Naive B cell (primary cell): ENCODE measurements at regions not wholly inside any gene's neighbourhood (a gene's known extent, or its start where the extent isn't known, plus 50 kb on each side); places are given as distances from the start of the nearest gene placed in this dataset.

Experiments
- ATAC-seq, 2 donors: fragments of 150-1000 bp; cut with Tn5 transposase; 2 replicates each; pipeline ENCODE4 v1.10.0; 2021; ENCODE audit warnings: low read depth in 2 of 2, mild to moderate bottlenecking in 2 of 2, moderate library complexity in 2 of 2
- DNase-seq: peaks from one replicate; pipeline ENCODE4 v3.0.0; 2022
- H3K27ac Mint-ChIP-seq, 6 donors: one replicate each; pipeline ENCODE4 v1.8.0; 2020 to 2022; ENCODE audit warnings: mild to moderate bottlenecking in 6 of 6, mixed read lengths in 6 of 6, moderate library complexity in 5 of 6, inconsistent platforms in 2 of 6
- H3K27me3 Mint-ChIP-seq, 3 donors: one replicate each; pipeline ENCODE4 v1.8.0; 2021 to 2022; ENCODE audit warnings: mixed read lengths in 3 of 3, mild to moderate bottlenecking in 1 of 3
- H3K36me3 Mint-ChIP-seq, 2 donors: one replicate each; pipeline ENCODE4 v1.8.0; 2020 to 2022; ENCODE audit warnings: mixed read lengths in 2 of 2, inconsistent platforms in 1 of 2, mild to moderate bottlenecking in 1 of 2
- H3K4me1 Mint-ChIP-seq, 3 donors: one replicate each; pipeline ENCODE4 v1.8.0; 2020 to 2022; ENCODE audit warnings: mixed read lengths in 3 of 3, inconsistent platforms in 1 of 3, mild to moderate bottlenecking in 1 of 3, moderate library complexity in 1 of 3
- H3K4me3 Mint-ChIP-seq, 8 donors: one replicate each; pipeline ENCODE4 v1.8.0; 2020 to 2022; ENCODE audit warnings: mild to moderate bottlenecking in 8 of 8, mixed read lengths in 8 of 8, moderate library complexity in 8 of 8, inconsistent platforms in 2 of 8
- H3K9me3 Mint-ChIP-seq, 7 donors: one replicate each; pipeline ENCODE4 v1.8.0; 2020 to 2022; ENCODE audit warnings: mixed read lengths in 7 of 7, mild to moderate bottlenecking in 5 of 7, inconsistent platforms in 2 of 7, moderate library complexity in 1 of 7

GRCh38 chr7:52486267-52486666, 549.2 kb upstream of the POM121L12 start:
- no peak for DNase-seq
- peak overlapping the region in 1 of 6 donors; percentile 25 for H3K27ac Mint-ChIP-seq
- H3K4me1 Mint-ChIP-seq: no peaks in the 10 kb centered on the region
- ATAC-seq: no peak
- no peaks in the 10 kb centered on the region for H3K27me3 Mint-ChIP-seq
- no peak overlapping the region for H3K4me3 Mint-ChIP-seq
- H3K36me3 Mint-ChIP-seq: no peaks in the 10 kb centered on the region
- peaks cover 0 to 7% (median 0%) of the 10 kb centered on the region in 7 donors for H3K9me3 Mint-ChIP-seq

- Mint-ChIP-seq H3K4me3 (no peak overlapping the region), H3K4me1 (no peaks in the 10 kb centered on the region), H3K9me3 (peaks cover 0 to 3% (median 0%) of the 10 kb centered on the region in 7 donors), H3K27ac (no peak overlapping the region), H3K27me3 (no peaks in the 10 kb centered on the region), H3K36me3 (no peaks in the 10 kb centered on the region)
- ATAC-seq: no peak
- DNase-seq: no peak
These were observed 553.4 kb upstream of the POM121L12 start for GRCh38 chr7:52482076-52482475.

- H3K27ac Mint-ChIP-seq: no peak overlapping the region
- no peaks in the 10 kb centered on the region for H3K27me3 Mint-ChIP-seq
- H3K4me3 Mint-ChIP-seq: no peak overlapping the region
- no peaks in the 10 kb centered on the region for H3K36me3 Mint-ChIP-seq
- no peaks in the 10 kb centered on the region for H3K4me1 Mint-ChIP-seq
- ATAC-seq (no peak), DNase-seq (no peak)
- H3K9me3 Mint-ChIP-seq: peaks cover 0 to 3% (median 0%) of the 10 kb centered on the region in 7 donors
These were observed 553.9 kb upstream of the POM121L12 start for GRCh38 chr7:52481571-52481970.

- peaks cover 0 to 3% (median 0%) of the 10 kb centered on the region in 7 donors for H3K9me3 Mint-ChIP-seq
- H3K36me3 Mint-ChIP-seq: no peaks in the 10 kb centered on the region
- H3K27me3 Mint-ChIP-seq: no peaks in the 10 kb centered on the region
- no peak overlapping the region for H3K27ac Mint-ChIP-seq
- no peak overlapping the region for H3K4me3 Mint-ChIP-seq
- H3K4me1 Mint-ChIP-seq: no peaks in the 10 kb centered on the region
- ATAC-seq (no peak), DNase-seq (no peak)
These were observed 555.4 kb upstream of the POM121L12 start for GRCh38 chr7:52479990-52480389.

- Mint-ChIP-seq H3K27ac (no peak overlapping the region), H3K4me1 (no peaks in the 10 kb centered on the region), H3K4me3 (no peak overlapping the region), H3K27me3 (no peaks in the 10 kb centered on the region), H3K9me3 (peaks cover 0 to 9% (median 6%) of the 10 kb centered on the region in 7 donors), H3K36me3 (no peaks in the 10 kb centered on the region)
- ATAC-seq (no peak), DNase-seq (no peak)
These were observed 560.3 kb upstream of the POM121L12 start for GRCh38 chr7:52475001-52475582.

GRCh38 chr7:52473756-52474155, 561.7 kb upstream of the POM121L12 start:
- Mint-ChIP-seq H3K27me3 (no peaks in the 10 kb centered on the region), H3K4me3 (no peak overlapping the region), H3K9me3 (peaks cover 0 to 19% (median 6%) of the 10 kb centered on the region in 7 donors), H3K4me1 (no peaks in the 10 kb centered on the region), H3K27ac (peak overlapping the region in 1 of 6 donors; percentile 1), H3K36me3 (no peaks in the 10 kb centered on the region)
- no peak for DNase-seq
- ATAC-seq: no peak

- no peak overlapping the region for H3K4me3 Mint-ChIP-seq
- H3K4me1 Mint-ChIP-seq: no peaks in the 10 kb centered on the region
These were observed 563.3 kb upstream of the POM121L12 start for GRCh38 chr7:52472006-52472620.

GRCh38 chr7:52465216-52465615, 570.2 kb upstream of the POM121L12 start:
- Mint-ChIP-seq H3K4me1 (no peaks in the 10 kb centered on the region), H3K27ac (no peak overlapping the region), H3K4me3 (no peak overlapping the region), H3K27me3 (no peaks in the 10 kb centered on the region), H3K9me3 (peaks cover 0 to 13% (median 5%) of the 10 kb centered on the region in 7 donors), H3K36me3 (peaks cover 0 to 3% of the 10 kb centered on the region in 2 donors)
- ATAC-seq: no peak
- DNase-seq: no peak

More at GRCh38 chr7:52472006-52472620, 563.3 kb upstream of the POM121L12 start:
- H3K27me3 Mint-ChIP-seq: no peaks in the 10 kb centered on the region
- H3K9me3 Mint-ChIP-seq: peaks cover 2 to 19% (median 8%) of the 10 kb centered on the region in 7 donors
- no peaks in the 10 kb centered on the region for H3K36me3 Mint-ChIP-seq
- ATAC-seq: no peak
- DNase-seq: no peak
- H3K27ac Mint-ChIP-seq: no peak overlapping the region

- H3K9me3 Mint-ChIP-seq: peaks cover 0 to 8% (median 5%) of the 10 kb centered on the region in 7 donors
- ATAC-seq (no peak), DNase-seq (no peak)
- no peak overlapping the region for H3K27ac Mint-ChIP-seq
- H3K4me3 Mint-ChIP-seq: no peak overlapping the region
- no peaks in the 10 kb centered on the region for H3K27me3 Mint-ChIP-seq
- H3K36me3 Mint-ChIP-seq: peaks cover 0 to 3% of the 10 kb centered on the region in 2 donors
- H3K4me1 Mint-ChIP-seq: no peaks in the 10 kb centered on the region
These were observed 572.1 kb upstream of the POM121L12 start for GRCh38 chr7:52463341-52463740.

- H3K9me3 Mint-ChIP-seq: peaks cover 0 to 10% (median 5%) of the 10 kb centered on the region in 7 donors
These were observed 573.0 kb upstream of the POM121L12 start for GRCh38 chr7:52462474-52462873.

GRCh38 chr7:52455571-52455970, 579.9 kb upstream of the POM121L12 start:
- no peak for ATAC-seq
- H3K36me3 Mint-ChIP-seq: no peaks in the 10 kb centered on the region
- no peaks in the 10 kb centered on the region for H3K4me1 Mint-ChIP-seq
- no peaks in the 10 kb centered on the region for H3K27me3 Mint-ChIP-seq
- H3K27ac Mint-ChIP-seq: no peak overlapping the region
- H3K9me3 Mint-ChIP-seq: peaks cover 2 to 18% (median 4%) of the 10 kb centered on the region in 7 donors
- no peak for DNase-seq
- H3K4me3 Mint-ChIP-seq: no peak overlapping the region

More at GRCh38 chr7:52462474-52462873, 573.0 kb upstream of the POM121L12 start:
- H3K4me1 Mint-ChIP-seq: no peaks in the 10 kb centered on the region
- no peak for ATAC-seq
- peaks cover 0 to 3% of the 10 kb centered on the region in 2 donors for H3K36me3 Mint-ChIP-seq
- no peak overlapping the region for H3K27ac Mint-ChIP-seq
- no peak overlapping the region for H3K4me3 Mint-ChIP-seq
- no peak for DNase-seq
- H3K27me3 Mint-ChIP-seq: no peaks in the 10 kb centered on the region

GRCh38 chr7:52450816-52451215, 584.6 kb upstream of the POM121L12 start:
- Mint-ChIP-seq H3K27me3 (no peaks in the 10 kb centered on the region), H3K4me3 (no peak overlapping the region), H3K36me3 (no peaks in the 10 kb centered on the region), H3K27ac (no peak overlapping the region), H3K4me1 (no peaks in the 10 kb centered on the region), H3K9me3 (peaks cover 2 to 24% (median 4%) of the 10 kb centered on the region in 7 donors)
- DNase-seq: no peak
- no peak for ATAC-seq

GRCh38 chr7:52447581-52448180, 587.8 kb upstream of the POM121L12 start:
- no peaks in the 10 kb centered on the region for H3K4me1 Mint-ChIP-seq
- no peak overlapping the region for H3K27ac Mint-ChIP-seq
- ATAC-seq: no peak
- H3K4me3 Mint-ChIP-seq: no peak overlapping the region
- no peaks in the 10 kb centered on the region for H3K36me3 Mint-ChIP-seq
- DNase-seq: no peak
- H3K9me3 Mint-ChIP-seq: peaks cover 0 to 21% (median 5%) of the 10 kb centered on the region in 7 donors
- no peaks in the 10 kb centered on the region for H3K27me3 Mint-ChIP-seq

- Mint-ChIP-seq H3K36me3 (no peaks in the 10 kb centered on the region), H3K4me3 (no peak overlapping the region), H3K27ac (no peak overlapping the region), H3K4me1 (no peaks in the 10 kb centered on the region), H3K9me3 (peaks cover 0 to 6% (median 3%) of the 10 kb centered on the region in 7 donors), H3K27me3 (no peaks in the 10 kb centered on the region)
- ATAC-seq: no peak
- no peak for DNase-seq
These were observed 599.2 kb upstream of the POM121L12 start for GRCh38 chr7:52436278-52436677.
